A673 (cell line): ENCODE measurements at regions not wholly inside any gene's neighbourhood (a gene's known extent, or its start where the extent isn't known, plus 50 kb on each side); places are given as distances from the start of the nearest gene placed in this dataset.
A peak's percentile ranks its signal among the peaks of the same experiment; 100 is the strongest.

Experiments
- BruUV-seq: library from RNA; stranded (reverse); fragments of 400-500 nt; replicated peaks from 2 replicates; lab custom pipeline; 2021; lab: Mats Ljungman, UMichigan
- CTCF ChIA-PET: fragments of 300-600 bp; sonication (Branson Sonifier 250); formaldehyde crosslinking; loops from one replicate; lab custom pipeline; 2022; ENCODE audit warnings: antibody characterized with exemption; lab: Charles Lee
- POLR2A ChIA-PET: fragments of 300-600 bp; sonication (Branson Sonifier 250); formaldehyde crosslinking; loops from one replicate; lab custom pipeline; 2022; ENCODE audit warnings: antibody characterized with exemption; ENCODE audit not compliant: low non-redundant PET; lab: Charles Lee
- DNase-seq: peaks from one replicate; pipeline ENCODE4 v3.0.0-alpha.2; 2015; ENCODE audit warnings: low spot score
- H3K27ac ChIP-seq: fragments of 200-600 bp; sonication (generic); 2 replicates; pipeline ENCODE4 v1.5.1; 2016; ENCODE audit warnings: mixed run types, low read depth, mild to moderate bottlenecking, mixed read lengths, antibody characterized with exemption, low read length; ENCODE audit not compliant: poor library complexity, severe bottlenecking
- H3K27me3 ChIP-seq: fragments of 200-600 bp; sonication (generic); replicated peaks from 2 replicates; pipeline ENCODE4 v1.6.1; 2017; ENCODE audit warnings: mixed run types, low read depth, mild to moderate bottlenecking, mixed read lengths, antibody characterized with exemption, low read length; ENCODE audit not compliant: insufficient read depth, poor library complexity
- H3K36me3 ChIP-seq: fragments of 200-600 bp; sonication (generic); 2 replicates; pipeline ENCODE4 v1.6.1; 2016; ENCODE audit warnings: mixed run types, mild to moderate bottlenecking, mixed read lengths, antibody characterized with exemption, low read length; ENCODE audit not compliant: insufficient read depth, poor library complexity, severe bottlenecking
- H3K4me1 ChIP-seq: fragments of 200-600 bp; sonication (generic); 2 replicates; pipeline ENCODE4 v1.6.1; 2017; ENCODE audit warnings: mixed run types, mild to moderate bottlenecking, mixed read lengths, antibody characterized with exemption, low read length; ENCODE audit not compliant: insufficient read depth, poor library complexity, severe bottlenecking
- H3K4me3 ChIP-seq: fragments of 200-600 bp; sonication (generic); 2 replicates; pipeline ENCODE4 v1.5.1; 2016; ENCODE audit warnings: low read depth, mixed run types, mild to moderate bottlenecking, mixed read lengths, low read length; ENCODE audit not compliant: poor library complexity, severe bottlenecking
- H3K9me3 ChIP-seq: fragments of 200-600 bp; sonication (generic); 2 replicates; pipeline ENCODE4 v1.6.1; 2016; ENCODE audit warnings: mixed run types, low read depth, mild to moderate bottlenecking, mixed read lengths, antibody characterized with exemption, low read length; ENCODE audit not compliant: poor library complexity, severe bottlenecking
- EZH2 ChIP-seq: fragments of 200-600 bp; sonication (generic); IDR thresholded peaks from 2 replicates; pipeline ENCODE4 v1.6.1; 2017; ENCODE audit warnings: borderline replicate concordance, low read depth, mild to moderate bottlenecking, mixed read lengths, antibody characterized with exemption, low read length; ENCODE audit not compliant: poor library complexity, severe bottlenecking
- intact Hi-C: fragments of 100-400 bp; cut with micrococcal nuclease; formaldehyde crosslinking; loops from one replicate; pipeline ENCODE4 v1.10.0; 2022; ENCODE audit not compliant: unreplicated experiment
- TF ChIP-seq, protein P1 (sequence below): fragments of 300-800, 200-600 bp; sonication (generic); conservative IDR thresholded peaks from 2 replicates; pipeline ENCODE4 v1.5.1; 2017; ENCODE audit warnings: low read depth, mild to moderate bottlenecking, antibody characterized with exemption, low read length, moderate library complexity, mixed read lengths

DNA sequence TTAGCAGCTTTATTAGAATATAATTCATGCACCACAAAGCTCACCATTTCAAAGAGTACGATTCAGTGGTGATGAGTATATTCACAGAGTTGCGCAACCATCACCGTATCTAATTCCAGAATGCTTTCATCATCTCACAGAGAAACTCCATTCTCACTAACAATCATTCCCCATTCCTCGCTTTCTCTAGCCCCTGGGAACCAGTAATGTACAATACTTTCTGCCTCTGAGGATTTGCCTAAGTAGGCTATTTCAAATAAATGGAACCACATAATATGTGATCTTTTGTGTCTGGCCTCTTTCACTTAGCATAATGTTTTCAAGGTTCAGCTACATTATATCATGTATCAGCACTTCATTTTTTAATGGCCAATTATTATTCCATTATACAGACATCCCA is 145.1 kb upstream of the ADAMTS16 start:
- H3K9me3 ChIP-seq, result no peaks in the 10 kb centered on the region
- H3K27ac ChIP-seq, result no peak overlapping the region
- POLR2A ChIA-PET, result no interaction called here
- H3K4me1 ChIP-seq, result no peaks in the 10 kb centered on the region
- CTCF ChIA-PET, result no interaction called here
- no peak overlapping the region for H3K4me3 ChIP-seq
- H3K36me3 ChIP-seq, result no peaks in the 10 kb centered on the region
- no peaks in the 10 kb centered on the region for H3K27me3 ChIP-seq
- TF ChIP-seq, protein P1, sequence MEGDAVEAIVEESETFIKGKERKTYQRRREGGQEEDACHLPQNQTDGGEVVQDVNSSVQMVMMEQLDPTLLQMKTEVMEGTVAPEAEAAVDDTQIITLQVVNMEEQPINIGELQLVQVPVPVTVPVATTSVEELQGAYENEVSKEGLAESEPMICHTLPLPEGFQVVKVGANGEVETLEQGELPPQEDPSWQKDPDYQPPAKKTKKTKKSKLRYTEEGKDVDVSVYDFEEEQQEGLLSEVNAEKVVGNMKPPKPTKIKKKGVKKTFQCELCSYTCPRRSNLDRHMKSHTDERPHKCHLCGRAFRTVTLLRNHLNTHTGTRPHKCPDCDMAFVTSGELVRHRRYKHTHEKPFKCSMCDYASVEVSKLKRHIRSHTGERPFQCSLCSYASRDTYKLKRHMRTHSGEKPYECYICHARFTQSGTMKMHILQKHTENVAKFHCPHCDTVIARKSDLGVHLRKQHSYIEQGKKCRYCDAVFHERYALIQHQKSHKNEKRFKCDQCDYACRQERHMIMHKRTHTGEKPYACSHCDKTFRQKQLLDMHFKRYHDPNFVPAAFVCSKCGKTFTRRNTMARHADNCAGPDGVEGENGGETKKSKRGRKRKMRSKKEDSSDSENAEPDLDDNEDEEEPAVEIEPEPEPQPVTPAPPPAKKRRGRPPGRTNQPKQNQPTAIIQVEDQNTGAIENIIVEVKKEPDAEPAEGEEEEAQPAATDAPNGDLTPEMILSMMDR, result no peak
- no peak for TF ChIP-seq EZH2
- BruUV-seq, result no TSS peak
- intact Hi-C loops, result no loop called here
- peak; percentile 44 for DNase-seq

GRCh38 chr5:5005353-5005752 is 134.8 kb upstream of the ADAMTS16 start:
- TF ChIP-seq EZH2, result no peak
- POLR2A ChIA-PET, result no interaction called here
- no peak for DNase-seq
- no TSS peak for BruUV-seq
- H3K27me3 ChIP-seq, result peaks cover 7% of the 10 kb centered on the region
- no peaks in the 10 kb centered on the region for H3K4me1 ChIP-seq
- H3K4me3 ChIP-seq, result no peak overlapping the region
- CTCF ChIA-PET, result no interaction called here
- intact Hi-C loops, result no loop called here
- no peaks in the 10 kb centered on the region for H3K9me3 ChIP-seq
- no peaks in the 10 kb centered on the region for H3K36me3 ChIP-seq
- H3K27ac ChIP-seq, result no peak overlapping the region

- POLR2A ChIA-PET, result no interaction called here
Observed at GRCh38 chr5:5006548-5006947, 133.6 kb upstream of the ADAMTS16 start.

DNA sequence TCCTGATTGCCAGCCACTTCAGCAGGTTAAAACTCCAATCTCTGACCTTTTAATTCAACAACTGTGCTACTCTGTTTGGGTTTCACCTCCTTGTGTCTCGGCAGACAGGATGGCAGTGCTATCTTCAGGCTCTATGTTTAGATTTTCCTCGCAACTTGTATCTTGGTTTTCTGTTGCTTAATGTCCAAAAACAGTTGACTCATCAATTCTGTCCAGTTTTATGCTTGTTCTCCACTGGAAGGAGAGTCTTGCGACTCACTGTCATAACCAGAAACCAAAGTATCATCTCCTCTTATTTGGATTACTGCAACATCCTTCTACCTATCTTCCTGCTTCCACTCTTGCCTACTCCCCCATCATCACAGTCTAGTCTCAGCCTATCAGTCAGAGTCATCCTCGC is 130.9 kb upstream of the ADAMTS16 start:
- Histone ChIP-seq H3K27ac (no peak overlapping the region), H3K4me1 (no peaks in the 10 kb centered on the region), H3K9me3 (no peaks in the 10 kb centered on the region), H3K27me3 (peaks cover 2% of the 10 kb centered on the region), H3K36me3 (no peaks in the 10 kb centered on the region), H3K4me3 (no peak overlapping the region)
- no TSS peak for BruUV-seq
- DNase-seq, result no peak
- ChIA-PET CTCF (no interaction called here), POLR2A (no interaction called here)
- intact Hi-C loops, result no loop called here
- TF ChIP-seq EZH2, result no peak

More at GRCh38 chr5:5006548-5006947, 133.6 kb upstream of the ADAMTS16 start:
- no peak overlapping the region for H3K4me3 ChIP-seq
- H3K27ac ChIP-seq, result no peak overlapping the region
- H3K9me3 ChIP-seq, result no peaks in the 10 kb centered on the region
- CTCF ChIA-PET, result no interaction called here
- intact Hi-C loops, result no loop called here
- no peaks in the 10 kb centered on the region for H3K4me1 ChIP-seq
- no peaks in the 10 kb centered on the region for H3K36me3 ChIP-seq
- H3K27me3 ChIP-seq, result peaks cover 7% of the 10 kb centered on the region
- no peak for DNase-seq
- no peak for TF ChIP-seq EZH2
- TF ChIP-seq, protein P1, result no peak
- no TSS peak for BruUV-seq
